PC-9 (cell line): ENCODE measurements at regions not wholly inside any gene's neighbourhood (a gene's known extent, or its start where the extent isn't known, plus 50 kb on each side); places are given as distances from the start of the nearest gene placed in this dataset.

Experiments used
- BruUV-seq: library from RNA; stranded (reverse); fragments of 400-500 nt; replicated peaks from 2 replicates; lab custom pipeline; 2021; lab: Mats Ljungman, UMichigan
- CTCF ChIA-PET: fragments of 300-600 bp; sonication (Branson Sonifier 250); formaldehyde crosslinking; loops from one replicate; lab custom pipeline; 2022; ENCODE audit warnings: antibody characterized with exemption; lab: Charles Lee
- POLR2A ChIA-PET: fragments of 300-600 bp; sonication (Branson Sonifier 250); formaldehyde crosslinking; loops from one replicate; lab custom pipeline; 2022; ENCODE audit warnings: antibody characterized with exemption; ENCODE audit not compliant: unreplicated experiment; lab: Charles Lee
- DNase-seq, 2 experiments: peaks; one replicate each; pipeline versions ENCODE4 v3.0.0 to v3.0.0-alpha.2; 2015 to 2022; ENCODE audit warnings: mixed read lengths in 1 of 2
- H2AFZ ChIP-seq: fragments of 200-600 bp; sonication (generic); 2 replicates; pipeline ENCODE4 v1.8.1; 2017; ENCODE audit warnings: antibody characterized with exemption
- H3F3A ChIP-seq: fragments of 200-600 bp; sonication (generic); 2 replicates; pipeline ENCODE4 v1.8.1; 2017; ENCODE audit warnings: antibody characterized with exemption, mild to moderate bottlenecking, low read depth; ENCODE audit not compliant: insufficient read depth
- H3K27ac ChIP-seq: fragments of 200-600 bp; sonication (generic); 2 replicates; pipeline ENCODE4 v1.6.1; 2016; ENCODE audit warnings: mixed run types
- H3K27me3 ChIP-seq: fragments of 200-600 bp; sonication (generic); 2 replicates; pipeline ENCODE4 v1.6.1; 2016; ENCODE audit warnings: low read depth, mixed run types; ENCODE audit not compliant: insufficient read depth
- H3K36me3 ChIP-seq: fragments of 200-600 bp; sonication (generic); 2 replicates; pipeline ENCODE4 v1.6.1; 2016; ENCODE audit warnings: low read depth, mixed run types
- H3K4me1 ChIP-seq: fragments of 200-600 bp; sonication (generic); replicated peaks from 2 replicates; pipeline ENCODE4 v1.6.1; 2016; ENCODE audit warnings: mixed run types; ENCODE audit not compliant: insufficient read depth
- H3K4me2 ChIP-seq: fragments of 200-600 bp; sonication (generic); 2 replicates; pipeline ENCODE4 v1.6.1; 2017; ENCODE audit warnings: mixed run types
- H3K4me3 ChIP-seq: fragments of 200-600 bp; sonication (generic); 2 replicates; pipeline ENCODE4 v1.6.1; 2016; ENCODE audit warnings: mixed run types
- H3K79me2 ChIP-seq: fragments of 200-600 bp; sonication (generic); 2 replicates; pipeline ENCODE4 v1.6.1; 2017; ENCODE audit warnings: low read depth, mixed run types
- H3K9me2 ChIP-seq: fragments of 200-600 bp; sonication (generic); 2 replicates; pipeline ENCODE4 v1.8.1; 2017; ENCODE audit warnings: mild to moderate bottlenecking; ENCODE audit not compliant: insufficient read depth
- H3K9me3 ChIP-seq: fragments of 200-600 bp; sonication (generic); 2 replicates; pipeline ENCODE4 v1.8.1; 2016; ENCODE audit warnings: low read depth; ENCODE audit not compliant: insufficient read depth
- H4K20me1 ChIP-seq: fragments of 200-600 bp; sonication (generic); 2 replicates; pipeline ENCODE4 v1.8.1; 2017; ENCODE audit not compliant: insufficient read depth
- CTCF ChIP-seq: fragments of 200-600 bp; sonication (generic); conservative IDR thresholded peaks from 2 replicates; pipeline ENCODE4 v1.6.1; 2017; ENCODE audit warnings: mixed run types, antibody characterized with exemption, mild to moderate bottlenecking, moderate library complexity
- EZH2 ChIP-seq: fragments of 200-600 bp; sonication (generic); IDR thresholded peaks from 2 replicates; pipeline ENCODE4 v1.8.0; 2017; ENCODE audit warnings: antibody characterized with exemption, low read depth
- intact Hi-C: fragments of 100-400 bp; cut with micrococcal nuclease; formaldehyde crosslinking; loops from one replicate; pipeline ENCODE4 v1.10.0; 2022; ENCODE audit not compliant: unreplicated experiment

DNA sequence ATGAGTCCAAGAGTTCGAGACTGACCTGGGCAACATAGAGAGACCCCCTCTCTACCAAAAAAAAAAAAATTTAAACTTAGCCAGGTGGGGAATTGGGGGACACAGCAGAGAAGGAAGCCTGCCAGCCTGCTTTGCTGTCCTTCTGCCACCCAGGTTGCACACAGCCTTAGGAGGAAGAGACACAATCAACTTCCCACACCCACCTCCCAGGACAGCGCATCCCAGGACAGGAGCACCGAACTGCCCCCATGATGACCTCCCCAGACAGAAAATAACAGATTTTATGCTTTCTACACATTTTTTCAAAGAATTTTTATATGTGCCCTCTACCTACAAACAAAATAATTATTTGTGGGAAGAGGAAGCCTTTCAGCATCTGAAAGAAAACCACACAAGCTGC is 126.0 kb upstream of the ZNF507 start:
- TF ChIP-seq EZH2 = no peak
- no peak for TF ChIP-seq CTCF
- Histone ChIP-seq H3K9me2 (no peaks in the 10 kb centered on the region), H3K27me3 (peaks cover 31% of the 10 kb centered on the region), H3K4me1 (no peaks in the 10 kb centered on the region), H3K4me2 (no peak overlapping the region), H3K79me2 (no peaks in the 10 kb centered on the region), H3K4me3 (no peak overlapping the region), H4K20me1 (no peaks in the 10 kb centered on the region), H3K9me3 (no peaks in the 10 kb centered on the region), H2AFZ (no peak overlapping the region), H3K36me3 (no peaks in the 10 kb centered on the region), H3K27ac (no peak overlapping the region), H3F3A (no peaks in the 10 kb centered on the region)
- ChIA-PET POLR2A (no interaction called here), CTCF (no interaction called here)
- intact Hi-C loops = no loop called here
- DNase-seq = no peak
- no TSS peak for BruUV-seq

DNA sequence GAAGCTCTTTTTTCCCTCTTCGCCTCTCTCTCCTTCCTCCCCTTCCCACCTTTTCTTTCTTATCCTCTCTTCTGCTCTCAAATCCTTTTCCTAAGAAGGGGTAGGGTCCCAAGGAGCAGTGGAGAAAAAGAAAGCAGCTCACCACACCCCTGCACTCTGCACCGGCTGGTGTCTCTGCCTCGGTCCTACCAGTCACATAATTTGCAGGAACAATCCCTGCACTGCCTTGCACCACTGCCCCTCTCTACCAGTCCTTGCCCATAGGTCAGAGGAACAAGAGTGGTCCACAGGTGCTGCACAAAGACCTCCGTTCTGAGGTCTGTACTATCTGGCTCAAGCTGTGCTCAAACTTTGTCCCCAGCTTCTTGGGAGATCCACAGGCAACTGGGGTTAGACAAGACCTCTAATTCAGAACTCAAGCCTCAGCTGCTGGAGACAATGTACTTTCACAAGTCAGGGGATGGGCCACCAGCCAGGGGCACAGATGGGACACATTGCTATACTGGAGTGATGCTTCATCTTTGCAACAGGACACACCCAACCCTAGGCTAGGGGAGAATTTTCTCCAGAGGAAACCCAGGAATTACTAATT is 125.4 kb upstream of the ZNF507 start:
- CTCF ChIA-PET = no interaction called here
- BruUV-seq = no TSS peak

DNA sequence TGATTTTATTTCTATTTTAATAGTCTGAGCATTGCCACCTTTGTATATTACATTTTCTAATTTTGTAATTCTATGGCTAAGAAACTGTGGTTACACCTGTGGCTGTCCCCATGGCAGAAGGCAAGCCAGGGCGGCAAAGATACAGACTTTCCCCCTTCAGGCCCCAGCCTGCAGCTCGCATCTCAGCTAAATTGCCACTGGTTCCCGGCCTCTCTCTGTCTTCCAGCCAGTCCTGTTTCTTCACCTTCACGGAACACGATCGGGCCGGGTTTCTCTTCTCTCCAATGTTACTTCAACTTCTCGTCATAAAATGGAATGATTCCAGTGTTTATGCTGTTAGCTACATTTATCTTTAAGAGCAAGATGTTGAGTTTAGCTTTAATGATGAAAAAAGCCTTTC is 124.5 kb upstream of the ZNF507 start:
- Histone ChIP-seq H3K9me3 (no peaks in the 10 kb centered on the region), H3K9me2 (no peaks in the 10 kb centered on the region), H2AFZ (no peak overlapping the region), H3K79me2 (no peaks in the 10 kb centered on the region), H4K20me1 (no peaks in the 10 kb centered on the region), H3K27ac (no peak overlapping the region), H3K36me3 (no peaks in the 10 kb centered on the region), H3K4me2 (no peak overlapping the region), H3F3A (no peaks in the 10 kb centered on the region), H3K4me3 (no peak overlapping the region), H3K4me1 (no peaks in the 10 kb centered on the region), H3K27me3 (peaks cover 36% of the 10 kb centered on the region)
- CTCF ChIA-PET = no interaction called here
- no peak for DNase-seq
- intact Hi-C loops = loop anchor here (5.0 to 10.0 kb wide), 3 partner anchors 1436 to 1554 kb away; no protein-coding TSS in a partner anchor
- no TSS peak for BruUV-seq
- TF ChIP-seq EZH2 = no peak
- no peak for TF ChIP-seq CTCF
- POLR2A ChIA-PET = no interaction called here

More for the DNA sequence above, 125.4 kb upstream of the ZNF507 start:
- Histone ChIP-seq H3K79me2 (no peaks in the 10 kb centered on the region), H3K4me3 (no peak overlapping the region), H3K27me3 (peaks cover 34% of the 10 kb centered on the region), H3K4me1 (no peaks in the 10 kb centered on the region), H2AFZ (no peak overlapping the region), H4K20me1 (no peaks in the 10 kb centered on the region), H3K9me2 (no peaks in the 10 kb centered on the region), H3K36me3 (no peaks in the 10 kb centered on the region), H3K4me2 (no peak overlapping the region), H3K27ac (no peak overlapping the region), H3F3A (no peaks in the 10 kb centered on the region), H3K9me3 (no peaks in the 10 kb centered on the region)
- intact Hi-C loops = loop anchor here (5.0 to 10.0 kb wide), 3 partner anchors 1435 to 1553 kb away; no protein-coding TSS in a partner anchor
- no peak for DNase-seq
- POLR2A ChIA-PET = no interaction called here
- TF ChIP-seq CTCF (no peak), EZH2 (no peak)
